ENCODE measurements at regions not wholly inside any gene's neighbourhood (a gene's known extent, or its start where the extent isn't known, plus 50 kb on each side); places are given as distances from the start of the nearest gene placed in this dataset.

- Histone ChIP-seq H3K9me3 (no peaks in the 10 kb centered on the region), H3K27ac (no peak overlapping the region), H3K36me3 (no peaks in the 10 kb centered on the region), H3K27me3 (no peaks in the 10 kb centered on the region), H3K4me3 (no peak overlapping the region), H3K4me1 (peaks cover 0 to 13% (median 2%) of the 10 kb centered on the region in 4 donors)
- no peak for TF ChIP-seq CTCF (IDR thresholded peaks at IDR 0.05)
- intact Hi-C loops (cut with DNase I; ENCODE audit: low total_unique reads): no loop called here
- DNase-seq: no peak
These were observed 339.4 kb downstream of the SIPA1L2 start for GRCh38 chr1:232290570-232290969.

- Histone ChIP-seq H3K27ac (no peak overlapping the region), H3K4me1 (peaks cover 0 to 20% (median 2%) of the 10 kb centered on the region in 4 donors)
These were observed 342.0 kb downstream of the SIPA1L2 start for GRCh38 chr1:232287676-232288569.

GRCh38 chr1:232285138-232285537, 344.8 kb downstream of the SIPA1L2 start:
- intact Hi-C loops (cut with DNase I; ENCODE audit: low total_unique reads): no loop called here
- H3K36me3 ChIP-seq: no peaks in the 10 kb centered on the region
- H3K27me3 ChIP-seq: no peaks in the 10 kb centered on the region
- TF ChIP-seq CTCF (IDR thresholded peaks at IDR 0.05): no peak
- H3K27ac ChIP-seq: no peak overlapping the region
- H3K4me1 ChIP-seq: peaks cover 0 to 7% (median 0%) of the 10 kb centered on the region in 4 donors
- H3K4me3 ChIP-seq: no peak overlapping the region
- no peak for DNase-seq
- no peaks in the 10 kb centered on the region for H3K9me3 ChIP-seq

More at GRCh38 chr1:232287676-232288569, 342.0 kb downstream of the SIPA1L2 start:
- Histone ChIP-seq H3K9me3 (no peaks in the 10 kb centered on the region), H3K4me3 (no peak overlapping the region), H3K36me3 (no peaks in the 10 kb centered on the region), H3K27me3 (no peaks in the 10 kb centered on the region)
- DNase-seq: peak; percentile 68 to 75
- intact Hi-C loops (cut with DNase I; ENCODE audit: low total_unique reads): no loop called here
- TF ChIP-seq CTCF (IDR thresholded peaks at IDR 0.05): no peak

GRCh38 chr1:232283864-232284263, 346.1 kb downstream of the SIPA1L2 start:
- no peaks in the 10 kb centered on the region for H3K27me3 ChIP-seq
- H3K9me3 ChIP-seq: no peaks in the 10 kb centered on the region
- intact Hi-C loops (cut with DNase I; ENCODE audit: low total_unique reads): no loop called here
- peaks cover 0 to 7% (median 0%) of the 10 kb centered on the region in 4 donors for H3K4me1 ChIP-seq
- H3K4me3 ChIP-seq: no peak overlapping the region
- no peak for TF ChIP-seq CTCF (IDR thresholded peaks at IDR 0.05)
- H3K36me3 ChIP-seq: no peaks in the 10 kb centered on the region
- H3K27ac ChIP-seq: no peak overlapping the region
- no peak for DNase-seq

GRCh38 chr1:232282498-232282897, 347.4 kb downstream of the SIPA1L2 start:
- no peaks in the 10 kb centered on the region for H3K9me3 ChIP-seq
- no peak overlapping the region for H3K27ac ChIP-seq
- H3K27me3 ChIP-seq: no peaks in the 10 kb centered on the region
- peaks cover 0 to 7% (median 0%) of the 10 kb centered on the region in 4 donors for H3K4me1 ChIP-seq
- TF ChIP-seq CTCF (IDR thresholded peaks at IDR 0.05): no peak
- intact Hi-C loops (cut with DNase I; ENCODE audit: low total_unique reads): no loop called here
- DNase-seq: no peak
- H3K4me3 ChIP-seq: no peak overlapping the region
- H3K36me3 ChIP-seq: no peaks in the 10 kb centered on the region

Data from tibial artery (tissue), 4 donors.